ENCODE measurements at regions not wholly inside any gene's neighbourhood (a gene's known extent, or its start where the extent isn't known, plus 50 kb on each side); places are given as distances from the start of the nearest gene placed in this dataset.

DNA sequence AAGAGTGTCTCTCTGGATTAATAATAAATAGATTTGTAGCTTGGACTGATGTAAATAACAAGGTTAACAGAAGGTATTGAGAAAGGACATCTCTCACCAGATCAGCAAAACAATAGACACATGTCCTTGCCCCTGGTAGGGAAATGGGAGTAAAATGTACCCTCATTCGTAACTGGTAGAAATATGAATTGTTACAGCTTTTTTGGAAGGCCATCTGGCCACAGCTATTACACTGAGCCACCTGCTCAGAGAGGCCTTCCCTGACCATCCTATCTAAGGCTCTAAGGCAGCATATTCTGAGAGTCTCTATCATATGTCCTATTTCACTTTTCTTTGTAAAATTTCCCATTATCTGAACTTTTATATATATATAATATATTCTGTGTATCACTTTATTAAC, 129.1 kb upstream of the MAP1B start:
- intact Hi-C loops (cut with DNase I): no loop called here
- Histone ChIP-seq H3K4me3 (replicated peaks in 1 of 3) (no peak overlapping the region), H3K27me3 (no peaks in the 10 kb centered on the region), H3K36me3 (no peaks in the 10 kb centered on the region), H3K4me1 (no peaks in the 10 kb centered on the region), H3K27ac (no peak overlapping the region), H3K9me3 (no peaks in the 10 kb centered on the region)
- no peak for TF ChIP-seq POLR2A (IDR thresholded peaks at IDR 0.05)
- TF ChIP-seq, protein P1, sequence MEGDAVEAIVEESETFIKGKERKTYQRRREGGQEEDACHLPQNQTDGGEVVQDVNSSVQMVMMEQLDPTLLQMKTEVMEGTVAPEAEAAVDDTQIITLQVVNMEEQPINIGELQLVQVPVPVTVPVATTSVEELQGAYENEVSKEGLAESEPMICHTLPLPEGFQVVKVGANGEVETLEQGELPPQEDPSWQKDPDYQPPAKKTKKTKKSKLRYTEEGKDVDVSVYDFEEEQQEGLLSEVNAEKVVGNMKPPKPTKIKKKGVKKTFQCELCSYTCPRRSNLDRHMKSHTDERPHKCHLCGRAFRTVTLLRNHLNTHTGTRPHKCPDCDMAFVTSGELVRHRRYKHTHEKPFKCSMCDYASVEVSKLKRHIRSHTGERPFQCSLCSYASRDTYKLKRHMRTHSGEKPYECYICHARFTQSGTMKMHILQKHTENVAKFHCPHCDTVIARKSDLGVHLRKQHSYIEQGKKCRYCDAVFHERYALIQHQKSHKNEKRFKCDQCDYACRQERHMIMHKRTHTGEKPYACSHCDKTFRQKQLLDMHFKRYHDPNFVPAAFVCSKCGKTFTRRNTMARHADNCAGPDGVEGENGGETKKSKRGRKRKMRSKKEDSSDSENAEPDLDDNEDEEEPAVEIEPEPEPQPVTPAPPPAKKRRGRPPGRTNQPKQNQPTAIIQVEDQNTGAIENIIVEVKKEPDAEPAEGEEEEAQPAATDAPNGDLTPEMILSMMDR (IDR thresholded peaks at IDR 0.05): no peak
- DNase-seq: no peak
- WGBS, 2 donors: 78 to 91% methylated on average over 1 of the region's 1 CpG

DNA sequence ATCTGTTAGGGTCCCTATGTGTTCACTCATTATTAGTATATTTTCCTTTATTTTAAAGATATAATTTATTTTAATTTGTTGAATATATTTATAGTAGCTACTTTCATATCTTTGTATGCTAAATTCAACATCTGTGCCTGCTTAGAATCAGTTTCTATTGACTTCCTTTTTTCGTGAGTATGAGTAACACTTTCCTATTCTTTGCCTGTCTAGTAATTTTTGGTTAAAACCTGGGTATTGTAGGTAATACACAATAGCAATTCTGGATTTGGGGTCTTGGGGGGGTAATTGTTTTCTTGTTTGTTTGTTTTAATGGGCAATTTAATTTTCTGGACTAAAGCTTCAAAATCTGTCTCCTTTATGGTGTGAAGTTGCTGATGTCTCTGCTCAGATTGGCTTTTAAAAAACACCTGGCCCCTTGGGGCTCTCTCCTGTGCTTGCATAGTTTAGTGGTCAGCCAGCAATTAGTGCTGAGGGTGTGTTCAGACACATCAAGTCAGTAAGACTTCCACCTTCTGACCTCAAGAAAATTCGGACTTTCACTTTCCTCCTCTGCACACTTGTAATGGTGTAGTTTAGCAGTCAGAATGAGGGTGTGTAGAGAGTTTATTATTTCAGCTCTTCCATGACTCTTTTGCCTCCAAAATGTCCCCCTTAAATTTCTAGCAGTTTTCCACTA, 124.4 kb upstream of the MAP1B start:
- Histone ChIP-seq H3K27me3 (no peaks in the 10 kb centered on the region), H3K4me3 (replicated peaks in 1 of 3) (no peak overlapping the region), H3K9me3 (no peaks in the 10 kb centered on the region), H3K4me1 (no peaks in the 10 kb centered on the region), H3K36me3 (no peaks in the 10 kb centered on the region), H3K27ac (no peak overlapping the region)
- intact Hi-C loops (cut with DNase I): no loop called here
- TF ChIP-seq, protein P1 (IDR thresholded peaks at IDR 0.05): no peak
- no peak for TF ChIP-seq POLR2A (IDR thresholded peaks at IDR 0.05)
- WGBS, 2 donors: 43 to 80% methylated on average over 2 of the region's 2 CpGs
- no peak for DNase-seq

DNA sequence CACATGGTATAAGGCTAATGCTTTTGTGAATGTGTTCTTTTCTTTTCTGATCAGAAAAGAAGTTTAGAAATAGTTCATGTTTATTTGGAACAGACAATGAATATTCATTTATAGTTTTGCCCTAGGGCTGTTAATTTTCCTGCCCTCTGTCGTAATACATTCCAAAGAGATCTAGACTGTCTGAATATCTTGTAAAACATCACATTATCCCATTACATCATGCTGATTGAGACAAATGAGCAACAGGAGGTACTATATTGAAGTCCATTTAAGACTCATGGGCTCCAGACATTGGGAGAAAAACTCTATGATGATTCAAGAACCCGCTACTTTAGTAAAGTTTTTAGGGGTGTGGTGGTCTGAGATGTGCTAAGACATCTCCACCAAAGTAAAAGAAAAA, 121.2 kb upstream of the MAP1B start:
- TF ChIP-seq, protein P1 (IDR thresholded peaks at IDR 0.05): no peak
- no peak for TF ChIP-seq POLR2A (IDR thresholded peaks at IDR 0.05)
- Histone ChIP-seq H3K4me1 (no peaks in the 10 kb centered on the region), H3K27ac (no peak overlapping the region)

DNA sequence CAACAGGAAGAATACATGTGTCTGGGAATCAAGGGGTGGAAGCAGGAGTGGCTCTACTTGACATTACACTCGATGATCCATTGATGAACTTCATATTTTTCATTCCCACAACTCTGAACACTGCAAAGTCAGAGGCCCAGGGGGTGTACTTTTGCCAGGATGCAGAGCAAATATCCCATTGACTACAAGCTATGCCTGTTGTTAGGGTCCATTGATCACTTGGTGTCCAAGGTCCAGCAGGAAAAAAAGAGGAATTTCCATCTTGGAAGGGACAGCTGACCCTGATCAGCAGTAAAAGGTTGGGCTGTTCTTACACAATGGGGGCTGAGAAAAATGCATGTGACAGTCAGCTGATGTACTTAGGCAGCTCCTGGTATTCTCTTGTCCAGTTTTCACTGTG, 118.5 kb upstream of the MAP1B start:
- WGBS, 2 donors: 74 to 85% methylated on average over 1 of the region's 1 CpG
- H3K36me3 ChIP-seq: no peaks in the 10 kb centered on the region
- H3K4me1 ChIP-seq: no peaks in the 10 kb centered on the region
- H3K9me3 ChIP-seq: no peaks in the 10 kb centered on the region
- no peak for DNase-seq
- no peak overlapping the region for H3K4me3 ChIP-seq (replicated peaks in 1 of 3)
- no peaks in the 10 kb centered on the region for H3K27me3 ChIP-seq
- no peak for TF ChIP-seq POLR2A (IDR thresholded peaks at IDR 0.05)
- TF ChIP-seq, protein P1 (IDR thresholded peaks at IDR 0.05): no peak
- intact Hi-C loops (cut with DNase I): no loop called here
- H3K27ac ChIP-seq: no peak overlapping the region

More for the DNA sequence above, 121.2 kb upstream of the MAP1B start:
- no peak overlapping the region for H3K4me3 ChIP-seq (replicated peaks in 1 of 3)
- WGBS, 2 donors: 50 to 74% methylated on average over 2 of the region's 2 CpGs
- no peak for DNase-seq
- no peaks in the 10 kb centered on the region for H3K9me3 ChIP-seq
- no peaks in the 10 kb centered on the region for H3K27me3 ChIP-seq
- no peaks in the 10 kb centered on the region for H3K36me3 ChIP-seq
- intact Hi-C loops (cut with DNase I): no loop called here

DNA sequence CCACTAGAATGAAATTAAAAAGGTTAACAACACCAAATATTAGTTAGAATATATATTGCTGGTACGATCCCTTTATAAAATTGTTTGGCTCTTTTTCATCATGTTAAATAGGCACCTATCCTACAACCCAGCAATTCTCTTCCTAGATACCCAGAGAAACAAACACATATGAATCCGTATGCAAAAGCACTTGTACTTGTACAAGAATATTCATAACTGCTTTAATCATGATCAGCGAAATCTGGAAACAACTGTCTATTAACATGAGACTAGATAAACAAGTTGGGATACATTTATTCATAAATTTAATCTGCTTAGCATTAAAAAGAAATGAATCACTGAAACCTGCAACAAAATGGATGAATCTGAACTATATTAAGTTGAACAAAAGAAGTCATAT, 113.7 kb upstream of the MAP1B start:
- no peaks in the 10 kb centered on the region for H3K4me1 ChIP-seq
- H3K4me3 ChIP-seq (replicated peaks in 1 of 3): no peak overlapping the region
- 93 to 98% methylated on average over 3 of the region's 3 CpGs for WGBS, 2 donors
- H3K27ac ChIP-seq: no peak overlapping the region
- intact Hi-C loops (cut with DNase I): no loop called here
- H3K36me3 ChIP-seq: no peaks in the 10 kb centered on the region
- DNase-seq: no peak
- no peaks in the 10 kb centered on the region for H3K27me3 ChIP-seq
- TF ChIP-seq, protein P1 (IDR thresholded peaks at IDR 0.05): no peak
- no peak for TF ChIP-seq POLR2A (IDR thresholded peaks at IDR 0.05)
- H3K9me3 ChIP-seq: no peaks in the 10 kb centered on the region

Data from thyroid gland (tissue), 4 donors.